ENCODE measurements at regions not wholly inside any gene's neighbourhood (a gene's known extent, or its start where the extent isn't known, plus 50 kb on each side); places are given as distances from the start of the nearest gene placed in this dataset.

- Histone ChIP-seq H3K4me1 (replicated peaks) (no peaks in the 10 kb centered on the region), H3K4me3 (no peak overlapping the region), H3K9me3 (no peaks in the 10 kb centered on the region), H3K36me3 (no peaks in the 10 kb centered on the region), H3K27me3 (replicated peaks; ENCODE audit: insufficient read depth) (no peaks in the 10 kb centered on the region), H3K27ac (no peak overlapping the region)
- WGBS, result 16% methylated on average over 3 of the region's 3 CpGs
- DNase-seq (ENCODE audit: low spot score), result no peak
- no peak for TF ChIP-seq POLR2A (IDR thresholded peaks at IDR 0.05)
- intact Hi-C loops (cut with DNase I), result no loop called here
Measured at GRCh38 chr5:20522905-20523482, 535.0 kb upstream of the CDH18 start.

GRCh38 chr5:20515606-20516005 lies 527.6 kb upstream of the CDH18 start:
- WGBS, result 88% methylated on average over 4 of the region's 4 CpGs
- intact Hi-C loops (cut with DNase I), result no loop called here
- no peaks in the 10 kb centered on the region for H3K27me3 ChIP-seq (replicated peaks; ENCODE audit: insufficient read depth)
- TF ChIP-seq CTCF (IDR thresholded peaks at IDR 0.05) (no peak), POLR2AphosphoS5 (IDR thresholded peaks at IDR 0.05) (no peak), POLR2A (IDR thresholded peaks at IDR 0.05) (no peak)
- no peak overlapping the region for H3K27ac ChIP-seq
- H3K9me3 ChIP-seq, result no peaks in the 10 kb centered on the region
- no peaks in the 10 kb centered on the region for H3K4me1 ChIP-seq (replicated peaks)
- no peak overlapping the region for H3K4me3 ChIP-seq
- H3K36me3 ChIP-seq, result no peaks in the 10 kb centered on the region
- DNase-seq (ENCODE audit: low spot score), result no peak

- no peak overlapping the region for H3K4me3 ChIP-seq
- DNase-seq (ENCODE audit: low spot score), result no peak
- no peaks in the 10 kb centered on the region for H3K27me3 ChIP-seq (replicated peaks; ENCODE audit: insufficient read depth)
- H3K27ac ChIP-seq, result no peak overlapping the region
- no peaks in the 10 kb centered on the region for H3K9me3 ChIP-seq
- no peaks in the 10 kb centered on the region for H3K36me3 ChIP-seq
- H3K4me1 ChIP-seq (replicated peaks), result no peaks in the 10 kb centered on the region
- TF ChIP-seq POLR2AphosphoS5 (IDR thresholded peaks at IDR 0.05), result no peak
- WGBS, result 66% methylated on average over 4 of the region's 4 CpGs
- intact Hi-C loops (cut with DNase I), result no loop called here
Measured at GRCh38 chr5:20514145-20514544, 526.1 kb upstream of the CDH18 start.

- no peaks in the 10 kb centered on the region for H3K9me3 ChIP-seq
- intact Hi-C loops (cut with DNase I), result no loop called here
- 56% methylated on average over 2 of the region's 2 CpGs for WGBS
- TF ChIP-seq POLR2AphosphoS5 (IDR thresholded peaks at IDR 0.05), result no peak
- H3K36me3 ChIP-seq, result no peaks in the 10 kb centered on the region
- no peaks in the 10 kb centered on the region for H3K4me1 ChIP-seq (replicated peaks)
- no peak overlapping the region for H3K27ac ChIP-seq
- H3K4me3 ChIP-seq, result no peak overlapping the region
- no peaks in the 10 kb centered on the region for H3K27me3 ChIP-seq (replicated peaks; ENCODE audit: insufficient read depth)
- no peak for DNase-seq (ENCODE audit: low spot score)
Measured at GRCh38 chr5:20500546-20500945, 512.5 kb upstream of the CDH18 start.

GRCh38 chr5:20498926-20499325 lies 510.9 kb upstream of the CDH18 start:
- no peaks in the 10 kb centered on the region for H3K36me3 ChIP-seq
- no peaks in the 10 kb centered on the region for H3K27me3 ChIP-seq (replicated peaks; ENCODE audit: insufficient read depth)
- no peak overlapping the region for H3K4me3 ChIP-seq
- DNase-seq (ENCODE audit: low spot score), result no peak
- intact Hi-C loops (cut with DNase I), result no loop called here
- H3K4me1 ChIP-seq (replicated peaks), result no peaks in the 10 kb centered on the region
- WGBS, result 88% methylated on average over 3 of the region's 3 CpGs
- no peak overlapping the region for H3K27ac ChIP-seq
- TF ChIP-seq POLR2A (IDR thresholded peaks at IDR 0.05) (no peak), POLR2AphosphoS5 (IDR thresholded peaks at IDR 0.05) (no peak), CTCF (IDR thresholded peaks at IDR 0.05) (no peak)
- H3K9me3 ChIP-seq, result no peaks in the 10 kb centered on the region

GRCh38 chr5:20498102-20498501 lies 510.1 kb upstream of the CDH18 start:
- DNase-seq (ENCODE audit: low spot score), result no peak
- intact Hi-C loops (cut with DNase I), result no loop called here
- Histone ChIP-seq H3K27ac (no peak overlapping the region), H3K27me3 (replicated peaks; ENCODE audit: insufficient read depth) (no peaks in the 10 kb centered on the region), H3K4me1 (replicated peaks) (no peaks in the 10 kb centered on the region), H3K9me3 (no peaks in the 10 kb centered on the region), H3K36me3 (no peaks in the 10 kb centered on the region), H3K4me3 (no peak overlapping the region)
- TF ChIP-seq POLR2A (IDR thresholded peaks at IDR 0.05) (no peak), POLR2AphosphoS5 (IDR thresholded peaks at IDR 0.05) (no peak), CTCF (IDR thresholded peaks at IDR 0.05) (no peak)
- 94% methylated on average over 1 of the region's 1 CpG for WGBS
